ENCODE measurements at regions not wholly inside any gene's neighbourhood (a gene's known extent, or its start where the extent isn't known, plus 50 kb on each side); places are given as distances from the start of the nearest gene placed in this dataset.
A peak's percentile ranks its signal among the peaks of the same experiment; 100 is the strongest.

DNA sequence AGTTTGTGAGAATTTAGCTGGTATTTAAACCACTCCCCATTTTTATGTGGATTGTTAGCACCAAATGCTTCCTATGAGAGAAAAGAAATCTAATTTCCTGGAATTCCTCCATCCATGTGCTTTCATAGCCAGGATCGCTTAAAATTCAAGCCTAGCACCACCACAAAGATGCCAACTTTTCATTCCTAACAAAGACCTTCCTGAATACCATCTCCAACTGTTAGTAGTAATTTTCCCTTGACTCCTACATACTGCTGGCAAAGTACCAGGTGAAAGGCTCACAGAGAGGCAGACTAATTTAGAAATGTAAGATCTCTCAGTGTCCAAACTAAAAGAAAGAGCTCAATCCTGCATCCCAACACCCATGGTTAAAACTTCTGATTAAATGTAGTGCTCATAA is 386.3 kb downstream of the KCTD12 start:
- ATAC-seq (ENCODE audit: low read depth in 2 of 2) (no peak), DNase-seq (no peak)
- H3K4me3 ChIP-seq (ENCODE audit: low read depth, low read length), result no peak overlapping the region
- H3K4me1 ChIP-seq (ENCODE audit: control insufficient read depth, insufficient read depth, low read length, poor library complexity, severe bottlenecking), result no peaks in the 10 kb centered on the region
- Mint-ChIP-seq H3K36me3 (no peaks in the 10 kb centered on the region), H3K9me3 (no peaks in the 10 kb centered on the region), H3K27ac (no peak overlapping the region), H3K27me3 (peaks cover 8% of the 10 kb centered on the region), H3K4me1 (no peaks in the 10 kb centered on the region), H3K4me3 (no peak overlapping the region)
- H3K27me3 ChIP-seq (ENCODE audit: control insufficient read depth, insufficient read depth, low read length), result peaks cover 1% of the 10 kb centered on the region
- no peaks in the 10 kb centered on the region for H3K36me3 ChIP-seq (ENCODE audit: control insufficient read depth, insufficient read depth, low read length)
- no peak overlapping the region for H3K27ac ChIP-seq (ENCODE audit: insufficient read depth, low read length, poor library complexity, severe bottlenecking)
- H3K9me3 ChIP-seq (ENCODE audit: control insufficient read depth in 2 of 2, low read length in 2 of 2), result no peaks in the 10 kb centered on the region

DNA sequence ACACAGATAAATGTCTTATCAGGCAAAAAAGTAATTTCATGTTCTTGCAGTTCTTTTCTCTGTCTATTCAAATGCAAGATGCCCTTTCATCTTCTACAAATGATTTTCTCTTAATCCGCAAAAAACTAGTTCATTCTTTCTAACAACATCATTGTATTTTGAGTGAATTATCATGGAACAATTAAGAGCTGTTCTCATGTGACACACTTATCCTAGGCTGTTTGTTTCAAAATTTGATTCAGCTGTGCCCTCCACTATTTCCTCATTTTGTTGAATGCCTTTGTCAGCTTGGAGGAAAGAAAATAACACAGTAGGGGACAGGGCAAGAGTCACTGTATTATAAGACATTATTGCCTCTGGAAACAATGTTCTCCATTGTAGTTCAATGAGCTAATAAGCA is 396.9 kb downstream of the KCTD12 start:
- Mint-ChIP-seq H3K27me3 (peaks cover 11% of the 10 kb centered on the region), H3K4me3 (no peak overlapping the region), H3K36me3 (no peaks in the 10 kb centered on the region), H3K9me3 (peaks cover 0 to 5% (median 0%) of the 10 kb centered on the region in 7 donors), H3K27ac (no peak overlapping the region), H3K4me1 (no peaks in the 10 kb centered on the region)
- Histone ChIP-seq H3K4me3 (ENCODE audit: low read depth, low read length) (no peak overlapping the region), H3K4me1 (ENCODE audit: control insufficient read depth, insufficient read depth, low read length, poor library complexity, severe bottlenecking) (no peaks in the 10 kb centered on the region), H3K27me3 (ENCODE audit: control insufficient read depth, insufficient read depth, low read length) (peaks cover 2% of the 10 kb centered on the region), H3K9me3 (ENCODE audit: control insufficient read depth in 2 of 2, low read length in 2 of 2) (no peaks in the 10 kb centered on the region), H3K27ac (ENCODE audit: insufficient read depth, low read length, poor library complexity, severe bottlenecking) (no peak overlapping the region), H3K36me3 (ENCODE audit: control insufficient read depth, insufficient read depth, low read length) (no peaks in the 10 kb centered on the region)
- ATAC-seq (ENCODE audit: low read depth in 2 of 2) (no peak), DNase-seq (no peak)

DNA sequence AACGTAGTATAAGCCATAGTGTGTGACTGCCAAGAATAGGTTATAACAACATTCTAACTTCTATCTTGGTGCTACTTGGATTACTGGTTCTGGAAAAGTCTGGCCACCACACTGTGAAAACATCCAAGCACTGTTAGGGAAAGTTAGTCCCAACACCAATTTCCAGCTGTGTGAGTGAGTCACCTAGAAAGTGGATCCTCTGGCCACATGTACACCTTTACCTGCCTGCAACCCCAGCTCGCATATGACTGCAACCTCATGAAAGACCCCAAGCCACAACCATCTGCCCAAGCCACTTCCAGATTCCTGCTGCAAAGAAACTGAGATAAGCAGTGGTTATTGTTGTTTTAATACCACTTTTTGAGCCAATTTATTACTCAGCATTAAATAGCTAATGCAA is 404.5 kb downstream of the KCTD12 start:
- DNase-seq (no peak), ATAC-seq (ENCODE audit: low read depth in 2 of 2) (no peak)
- Histone ChIP-seq H3K9me3 (ENCODE audit: control insufficient read depth in 2 of 2, low read length in 2 of 2) (no peaks in the 10 kb centered on the region), H3K36me3 (ENCODE audit: control insufficient read depth, insufficient read depth, low read length) (no peaks in the 10 kb centered on the region), H3K27ac (ENCODE audit: insufficient read depth, low read length, poor library complexity, severe bottlenecking) (no peak overlapping the region), H3K4me1 (ENCODE audit: control insufficient read depth, insufficient read depth, low read length, poor library complexity, severe bottlenecking) (no peaks in the 10 kb centered on the region), H3K4me3 (ENCODE audit: low read depth, low read length) (no peak overlapping the region), H3K27me3 (ENCODE audit: control insufficient read depth, insufficient read depth, low read length) (no peaks in the 10 kb centered on the region)
- Mint-ChIP-seq H3K9me3 (peaks cover 0 to 5% (median 0%) of the 10 kb centered on the region in 7 donors), H3K27ac (no peak overlapping the region), H3K4me3 (no peak overlapping the region), H3K4me1 (no peaks in the 10 kb centered on the region), H3K27me3 (peaks cover 2% of the 10 kb centered on the region), H3K36me3 (no peaks in the 10 kb centered on the region)

DNA sequence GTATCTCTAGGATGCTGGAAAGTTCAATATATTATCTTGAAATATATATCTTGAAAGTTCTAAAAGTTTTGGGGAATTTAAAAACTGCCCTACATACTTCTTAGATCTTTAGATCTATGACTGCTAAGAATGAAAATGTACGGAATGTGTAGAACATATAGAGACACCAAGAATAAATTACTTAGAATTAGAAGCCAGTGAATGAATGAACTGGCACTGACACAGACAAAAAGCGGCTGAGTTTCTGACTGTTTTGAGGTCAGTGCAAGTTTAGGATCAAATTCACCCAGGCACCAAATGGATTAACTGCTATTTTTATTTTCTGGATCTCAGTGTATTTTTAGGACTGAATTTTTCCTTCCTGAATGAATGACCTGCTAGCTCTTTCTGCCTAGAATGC is 411.2 kb downstream of the KCTD12 start:
- no peaks in the 10 kb centered on the region for H3K27me3 ChIP-seq (ENCODE audit: control insufficient read depth, insufficient read depth, low read length)
- ATAC-seq (ENCODE audit: low read depth in 2 of 2) (no peak), DNase-seq (no peak)
- Mint-ChIP-seq H3K27me3 (peaks cover 5% of the 10 kb centered on the region), H3K9me3 (no peaks in the 10 kb centered on the region), H3K4me3 (no peak overlapping the region), H3K36me3 (no peaks in the 10 kb centered on the region), H3K27ac (no peak overlapping the region), H3K4me1 (no peaks in the 10 kb centered on the region)
- no peak overlapping the region for H3K4me3 ChIP-seq (ENCODE audit: low read depth, low read length)
- H3K4me1 ChIP-seq (ENCODE audit: control insufficient read depth, insufficient read depth, low read length, poor library complexity, severe bottlenecking), result no peaks in the 10 kb centered on the region
- H3K9me3 ChIP-seq (ENCODE audit: control insufficient read depth in 2 of 2, low read length in 2 of 2), result no peaks in the 10 kb centered on the region
- H3K27ac ChIP-seq (ENCODE audit: insufficient read depth, low read length, poor library complexity, severe bottlenecking), result no peak overlapping the region
- no peaks in the 10 kb centered on the region for H3K36me3 ChIP-seq (ENCODE audit: control insufficient read depth, insufficient read depth, low read length)

DNA sequence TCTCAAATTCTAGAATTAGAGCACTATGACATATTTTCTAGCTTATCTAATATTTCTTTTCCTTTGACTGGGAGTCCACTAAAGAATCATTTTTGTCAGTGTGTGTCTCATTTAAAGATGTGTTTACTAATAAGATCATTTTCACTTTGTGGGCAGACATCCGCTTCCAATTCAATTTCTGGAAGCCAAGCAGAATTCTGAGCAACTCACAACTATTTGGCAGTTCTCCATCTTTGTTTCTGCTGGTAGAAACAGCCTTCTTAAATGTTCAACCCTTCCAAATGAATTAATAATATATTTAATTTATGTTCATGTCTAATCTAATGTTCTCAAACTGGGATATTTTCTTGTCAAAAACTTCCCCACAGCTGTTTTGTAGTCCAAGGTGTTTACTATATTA is 411.8 kb downstream of the KCTD12 start:
- no peaks in the 10 kb centered on the region for H3K36me3 ChIP-seq (ENCODE audit: control insufficient read depth, insufficient read depth, low read length)
- no peaks in the 10 kb centered on the region for H3K9me3 ChIP-seq (ENCODE audit: control insufficient read depth in 2 of 2, low read length in 2 of 2)
- Mint-ChIP-seq H3K4me1 (no peaks in the 10 kb centered on the region), H3K36me3 (no peaks in the 10 kb centered on the region), H3K9me3 (no peaks in the 10 kb centered on the region), H3K4me3 (no peak overlapping the region), H3K27ac (no peak overlapping the region), H3K27me3 (peaks cover 5% of the 10 kb centered on the region)
- no peak overlapping the region for H3K4me3 ChIP-seq (ENCODE audit: low read depth, low read length)
- H3K4me1 ChIP-seq (ENCODE audit: control insufficient read depth, insufficient read depth, low read length, poor library complexity, severe bottlenecking), result no peaks in the 10 kb centered on the region
- H3K27ac ChIP-seq (ENCODE audit: insufficient read depth, low read length, poor library complexity, severe bottlenecking), result no peak overlapping the region
- DNase-seq (no peak), ATAC-seq (ENCODE audit: low read depth in 2 of 2) (no peak)
- H3K27me3 ChIP-seq (ENCODE audit: control insufficient read depth, insufficient read depth, low read length), result no peaks in the 10 kb centered on the region

DNA sequence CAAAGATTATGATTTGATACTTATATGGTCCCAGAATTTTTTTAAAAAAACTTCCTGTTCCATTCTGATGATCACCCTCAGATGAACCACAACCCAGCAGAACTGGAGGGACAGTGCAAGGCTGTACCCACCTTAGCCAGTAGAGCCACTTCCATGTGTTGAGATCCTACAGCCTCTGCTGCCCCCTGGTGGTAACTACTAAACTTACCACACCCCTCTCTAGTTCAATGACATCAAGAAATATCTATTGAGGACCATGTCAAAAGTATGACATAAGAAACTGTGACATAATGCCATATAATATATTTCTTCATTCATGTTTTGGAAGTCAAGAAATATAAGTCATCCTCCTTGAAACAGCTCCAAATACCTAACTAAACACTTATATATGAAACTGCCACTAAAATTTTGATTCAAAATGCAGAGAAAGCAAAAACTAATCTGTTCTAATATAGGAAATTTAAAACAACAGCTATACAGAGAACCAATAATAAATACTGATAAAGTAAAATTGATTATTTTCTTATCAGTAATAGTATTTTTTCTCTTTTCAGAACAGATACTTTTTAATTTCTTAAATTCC is 412.6 kb downstream of the KCTD12 start:
- ATAC-seq (ENCODE audit: low read depth in 2 of 2) (peak; percentile 73 to 83), DNase-seq (peak; percentile 40 to 79 (median 60))
- H3K36me3 Mint-ChIP-seq, result no peaks in the 10 kb centered on the region
- no peaks in the 10 kb centered on the region for H3K9me3 Mint-ChIP-seq
- Histone ChIP-seq H3K27me3 (ENCODE audit: control insufficient read depth, insufficient read depth, low read length) (no peaks in the 10 kb centered on the region), H3K9me3 (ENCODE audit: control insufficient read depth in 2 of 2, low read length in 2 of 2) (no peaks in the 10 kb centered on the region), H3K27ac (ENCODE audit: insufficient read depth, low read length, poor library complexity, severe bottlenecking) (no peak overlapping the region), H3K4me1 (ENCODE audit: control insufficient read depth, insufficient read depth, low read length, poor library complexity, severe bottlenecking) (no peaks in the 10 kb centered on the region), H3K4me3 (ENCODE audit: low read depth, low read length) (no peak overlapping the region), H3K36me3 (ENCODE audit: control insufficient read depth, insufficient read depth, low read length) (no peaks in the 10 kb centered on the region)
- H3K27ac Mint-ChIP-seq, result no peak overlapping the region
- no peak overlapping the region for H3K4me3 Mint-ChIP-seq
- peaks cover 5% of the 10 kb centered on the region for H3K27me3 Mint-ChIP-seq
- H3K4me1 Mint-ChIP-seq, result no peaks in the 10 kb centered on the region

DNA sequence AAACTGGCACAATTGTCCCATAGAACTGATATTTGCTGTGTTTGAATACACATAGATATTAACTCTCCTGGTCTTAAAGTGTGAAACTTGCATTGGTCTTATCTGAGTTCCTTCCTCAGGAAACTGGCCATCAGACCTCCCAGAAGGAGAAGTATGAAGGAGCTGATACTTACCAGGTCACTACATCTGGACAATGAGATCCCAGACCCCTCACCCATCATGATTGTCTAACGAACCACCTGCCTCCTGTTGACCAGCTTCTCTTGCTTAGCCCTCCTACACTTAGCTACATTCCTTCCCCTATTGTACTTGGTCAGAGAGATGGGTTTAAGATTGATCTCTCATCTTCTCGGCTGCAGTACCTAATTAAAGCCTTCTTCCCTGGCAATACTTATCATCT is 413.3 kb downstream of the KCTD12 start:
- Mint-ChIP-seq H3K36me3 (no peaks in the 10 kb centered on the region), H3K27me3 (peaks cover 5% of the 10 kb centered on the region), H3K4me1 (no peaks in the 10 kb centered on the region), H3K27ac (no peak overlapping the region), H3K9me3 (no peaks in the 10 kb centered on the region), H3K4me3 (no peak overlapping the region)
- Histone ChIP-seq H3K27ac (ENCODE audit: insufficient read depth, low read length, poor library complexity, severe bottlenecking) (no peak overlapping the region), H3K4me1 (ENCODE audit: control insufficient read depth, insufficient read depth, low read length, poor library complexity, severe bottlenecking) (no peaks in the 10 kb centered on the region), H3K4me3 (ENCODE audit: low read depth, low read length) (no peak overlapping the region), H3K36me3 (ENCODE audit: control insufficient read depth, insufficient read depth, low read length) (no peaks in the 10 kb centered on the region), H3K27me3 (ENCODE audit: control insufficient read depth, insufficient read depth, low read length) (no peaks in the 10 kb centered on the region), H3K9me3 (ENCODE audit: control insufficient read depth in 2 of 2, low read length in 2 of 2) (no peaks in the 10 kb centered on the region)
- ATAC-seq (ENCODE audit: low read depth in 2 of 2) (no peak), DNase-seq (no peak)

DNA sequence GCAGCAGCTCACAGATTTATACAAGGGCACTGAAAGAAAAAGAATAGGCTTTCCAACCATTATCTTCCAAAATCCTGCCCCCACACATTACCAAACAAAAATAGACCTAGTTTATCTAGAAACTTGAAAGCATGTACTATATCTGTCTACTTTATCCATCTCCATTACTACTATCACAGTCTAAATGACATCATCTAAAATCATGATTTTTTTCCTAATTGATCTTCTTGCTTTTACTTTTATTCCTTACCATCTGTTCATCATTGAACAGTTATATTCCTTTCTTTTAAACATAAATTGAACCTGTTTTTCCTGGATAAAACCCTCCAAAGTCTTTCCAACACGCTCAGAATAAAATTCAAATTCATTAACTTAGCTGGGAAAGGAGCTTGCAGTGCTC is 414.7 kb downstream of the KCTD12 start:
- Histone ChIP-seq H3K27me3 (ENCODE audit: control insufficient read depth, insufficient read depth, low read length) (no peaks in the 10 kb centered on the region), H3K4me1 (ENCODE audit: control insufficient read depth, insufficient read depth, low read length, poor library complexity, severe bottlenecking) (no peaks in the 10 kb centered on the region), H3K36me3 (ENCODE audit: control insufficient read depth, insufficient read depth, low read length) (no peaks in the 10 kb centered on the region), H3K9me3 (ENCODE audit: control insufficient read depth in 2 of 2, low read length in 2 of 2) (no peaks in the 10 kb centered on the region), H3K4me3 (ENCODE audit: low read depth, low read length) (no peak overlapping the region), H3K27ac (ENCODE audit: insufficient read depth, low read length, poor library complexity, severe bottlenecking) (no peak overlapping the region)
- Mint-ChIP-seq H3K4me1 (no peaks in the 10 kb centered on the region), H3K9me3 (no peaks in the 10 kb centered on the region), H3K4me3 (no peak overlapping the region), H3K27me3 (peaks cover 5% of the 10 kb centered on the region), H3K27ac (no peak overlapping the region), H3K36me3 (no peaks in the 10 kb centered on the region)
- ATAC-seq (ENCODE audit: low read depth in 2 of 2) (no peak), DNase-seq (no peak)
